ENCODE measurements at regions not wholly inside any gene's neighbourhood (a gene's known extent, or its start where the extent isn't known, plus 50 kb on each side); places are given as distances from the start of the nearest gene placed in this dataset.

- no peak overlapping the region for H3K4me3 ChIP-seq (ENCODE audit: control insufficient read depth, low read depth, low read length)
- no peak for TF ChIP-seq CTCF (IDR thresholded peaks at IDR 0.05; ENCODE audit: control insufficient read depth, insufficient read depth, low read depth, low read length, missing control alignments)
- no peak for DNase-seq (ENCODE audit: low read depth)
Observed at GRCh38 chr6:66675906-66676305, 968.9 kb upstream of the EYS start.

GRCh38 chr6:66664112-66664511, 957.1 kb upstream of the EYS start:
- no peak for TF ChIP-seq CTCF (IDR thresholded peaks at IDR 0.05; ENCODE audit: control insufficient read depth, insufficient read depth, low read depth, low read length, missing control alignments)
- no peak for DNase-seq (ENCODE audit: low read depth)
- no peak overlapping the region for H3K4me3 ChIP-seq (ENCODE audit: control insufficient read depth, low read depth, low read length)

- H3K4me3 ChIP-seq (ENCODE audit: control insufficient read depth, low read depth, low read length) = no peak overlapping the region
- TF ChIP-seq CTCF (IDR thresholded peaks at IDR 0.05; ENCODE audit: control insufficient read depth, insufficient read depth, low read depth, low read length, missing control alignments) = no peak
- DNase-seq (ENCODE audit: low read depth) = no peak
Observed at GRCh38 chr6:66662721-66663507, 955.9 kb upstream of the EYS start.

GRCh38 chr6:66662196-66662595, 955.2 kb upstream of the EYS start:
- no peak overlapping the region for H3K4me3 ChIP-seq (ENCODE audit: control insufficient read depth, low read depth, low read length)
- no peak for TF ChIP-seq CTCF (IDR thresholded peaks at IDR 0.05; ENCODE audit: control insufficient read depth, insufficient read depth, low read depth, low read length, missing control alignments)
- DNase-seq (ENCODE audit: low read depth) = no peak

GRCh38 chr6:66655420-66655819, 948.4 kb upstream of the EYS start:
- TF ChIP-seq CTCF (IDR thresholded peaks at IDR 0.05; ENCODE audit: control insufficient read depth, insufficient read depth, low read depth, low read length, missing control alignments) = no peak
- no peak for DNase-seq (ENCODE audit: low read depth)

GRCh38 chr6:66638518-66638917, 931.5 kb upstream of the EYS start:
- H3K4me3 ChIP-seq (ENCODE audit: control insufficient read depth, low read depth, low read length) = no peak overlapping the region
- no peak for DNase-seq (ENCODE audit: low read depth)
- TF ChIP-seq CTCF (IDR thresholded peaks at IDR 0.05; ENCODE audit: control insufficient read depth, insufficient read depth, low read depth, low read length, missing control alignments) = no peak

More at GRCh38 chr6:66655420-66655819, 948.4 kb upstream of the EYS start:
- H3K4me3 ChIP-seq (ENCODE audit: control insufficient read depth, low read depth, low read length) = no peak overlapping the region

Data from AG09309 (cell line).